GM12892 (cell line): ENCODE measurements at regions not wholly inside any gene's neighbourhood (a gene's known extent, or its start where the extent isn't known, plus 50 kb on each side); places are given as distances from the start of the nearest gene placed in this dataset.

Source experiments
- POLR2A ChIP-seq: IDR thresholded peaks from 2 replicates; pipeline ENCODE4 v1.6.1; 2011; ENCODE audit warnings: low read depth, low read length, control low read depth
- POLR2AphosphoS5 ChIP-seq: IDR thresholded peaks from 2 replicates; pipeline ENCODE4 v1.6.1; 2011; ENCODE audit warnings: low read depth, low read length, control low read depth

DNA sequence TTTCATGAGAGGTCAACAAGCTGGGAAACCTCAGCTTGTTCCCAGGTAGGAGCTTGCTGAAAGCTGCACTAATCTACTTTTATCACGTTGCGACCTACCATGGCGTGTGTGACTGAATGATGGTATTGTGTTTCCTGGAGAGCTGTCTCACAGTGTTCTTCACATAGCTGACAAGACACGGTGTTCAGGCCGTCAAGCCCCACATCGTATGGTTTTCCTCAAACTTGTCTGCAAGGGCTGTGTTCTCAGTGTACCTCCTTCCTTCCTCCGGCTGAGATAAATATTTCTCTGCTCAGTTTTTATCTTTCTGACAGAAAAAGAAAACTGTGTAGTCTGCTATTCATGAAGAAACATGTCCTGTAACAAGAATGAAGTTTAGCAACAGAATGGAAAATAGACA, 244.8 kb downstream of the DCDC2C start:
- no peak for TF ChIP-seq POLR2A
- no peak for TF ChIP-seq POLR2AphosphoS5
